ENCODE measurements at regions not wholly inside any gene's neighbourhood (a gene's known extent, or its start where the extent isn't known, plus 50 kb on each side); places are given as distances from the start of the nearest gene placed in this dataset.
"Not testable (repeated sequence)": the region's sequence is repeated elsewhere in the genome, so short reads cannot be mapped to it uniquely, and the experiment has no call there.

- DNase-seq (ENCODE audit: low read depth, low spot score), result no peak
These were observed 779.6 kb downstream of the CDH18 start for GRCh38 chr5:19208397-19208796.

GRCh38 chr5:19210886-19211285 is 777.1 kb downstream of the CDH18 start:
- DNase-seq (ENCODE audit: low read depth, low spot score), result no peak

GRCh38 chr5:19229179-19229835 is 758.7 kb downstream of the CDH18 start:
- DNase-seq (ENCODE audit: low read depth, low spot score), result no peak

GRCh38 chr5:19233573-19233972 is 754.4 kb downstream of the CDH18 start:
- no peak for DNase-seq (ENCODE audit: low read depth, low spot score)

- DNase-seq (ENCODE audit: low read depth, low spot score), result no peak
These were observed 752.9 kb downstream of the CDH18 start for GRCh38 chr5:19235101-19235584.

GRCh38 chr5:19240170-19240569 is 747.8 kb downstream of the CDH18 start:
- DNase-seq (ENCODE audit: low read depth, low spot score), result no peak

- no peak for DNase-seq (ENCODE audit: low read depth, low spot score)
These were observed 746.3 kb downstream of the CDH18 start for GRCh38 chr5:19241690-19242089.

- DNase-seq (ENCODE audit: low read depth, low spot score), result not testable (repeated sequence)
These were observed 741.8 kb downstream of the CDH18 start for GRCh38 chr5:19246191-19246590.

- DNase-seq (ENCODE audit: low read depth, low spot score), result no peak
These were observed 740.7 kb downstream of the CDH18 start for GRCh38 chr5:19247302-19247701.

- no peak for DNase-seq (ENCODE audit: low read depth, low spot score)
These were observed 732.0 kb downstream of the CDH18 start for GRCh38 chr5:19256036-19256435.

GRCh38 chr5:19258686-19259085 is 729.3 kb downstream of the CDH18 start:
- no peak for DNase-seq (ENCODE audit: low read depth, low spot score)

- DNase-seq (ENCODE audit: low read depth, low spot score), result no peak
These were observed 726.1 kb downstream of the CDH18 start for GRCh38 chr5:19261879-19262278.

GRCh38 chr5:19264821-19265220 is 723.2 kb downstream of the CDH18 start:
- DNase-seq (ENCODE audit: low read depth, low spot score), result no peak

GRCh38 chr5:19266791-19267190 is 721.2 kb downstream of the CDH18 start:
- no peak for DNase-seq (ENCODE audit: low read depth, low spot score)

GRCh38 chr5:19270153-19270552 is 717.8 kb downstream of the CDH18 start:
- DNase-seq (ENCODE audit: low read depth, low spot score), result no peak

GRCh38 chr5:19274578-19274977 is 713.4 kb downstream of the CDH18 start:
- DNase-seq (ENCODE audit: low read depth, low spot score), result no peak

GRCh38 chr5:19285286-19285685 is 702.7 kb downstream of the CDH18 start:
- DNase-seq (ENCODE audit: low read depth, low spot score), result no peak

- not testable (repeated sequence) for DNase-seq (ENCODE audit: low read depth, low spot score)
These were observed 700.3 kb downstream of the CDH18 start for GRCh38 chr5:19287548-19288277.

- not testable (repeated sequence) for DNase-seq (ENCODE audit: low read depth, low spot score)
These were observed 699.7 kb downstream of the CDH18 start for GRCh38 chr5:19288311-19288710.

- no peak for DNase-seq (ENCODE audit: low read depth, low spot score)
These were observed 690.1 kb downstream of the CDH18 start for GRCh38 chr5:19297934-19298333.

- no peak for DNase-seq (ENCODE audit: low read depth, low spot score)
These were observed 686.7 kb downstream of the CDH18 start for GRCh38 chr5:19301271-19301670.

GRCh38 chr5:19314840-19315239 is 673.2 kb downstream of the CDH18 start:
- no peak for DNase-seq (ENCODE audit: low read depth, low spot score)

GRCh38 chr5:19319252-19319651 is 668.7 kb downstream of the CDH18 start:
- DNase-seq (ENCODE audit: low read depth, low spot score), result no peak
